Ovary (tissue), 3 donors: ENCODE measurements at regions not wholly inside any gene's neighbourhood (a gene's known extent, or its start where the extent isn't known, plus 50 kb on each side); places are given as distances from the start of the nearest gene placed in this dataset.

Experiments
- CTCF ChIP-seq, 3 donors: fragments of 450-650 bp in 2 of 3; fragments of 200-600 bp in 1 of 3; IDR thresholded peaks; one replicate each; pipeline versions ENCODE4 v1.5.1 to v1.8.0; 2016 to 2022; ENCODE audit warnings: antibody characterized with exemption in 3 of 3, mild to moderate bottlenecking in 1 of 3
- EP300 ChIP-seq: sonication (generic); formaldehyde crosslinking; IDR thresholded peaks from one replicate; pipeline ENCODE4 v1.6.1; 2017; ENCODE audit warnings: antibody characterized with exemption
- POLR2A ChIP-seq: fragments of 450-650 bp; IDR thresholded peaks from one replicate; pipeline ENCODE4 v1.6.1; 2017; ENCODE audit warnings: antibody characterized with exemption, mild to moderate bottlenecking, moderate library complexity
- donor health status: DM: no; HTN: no; CAD: no.

- TF ChIP-seq EP300 (no peak), CTCF (IDR thresholded peaks at IDR 0.05) (no peak), POLR2A (no peak)
These were observed 98.9 kb upstream of the SH3BP4 start for GRCh38 chr2:234852941-234853340.
